ENCODE measurements at regions not wholly inside any gene's neighbourhood (a gene's known extent, or its start where the extent isn't known, plus 50 kb on each side); places are given as distances from the start of the nearest gene placed in this dataset.

DNA sequence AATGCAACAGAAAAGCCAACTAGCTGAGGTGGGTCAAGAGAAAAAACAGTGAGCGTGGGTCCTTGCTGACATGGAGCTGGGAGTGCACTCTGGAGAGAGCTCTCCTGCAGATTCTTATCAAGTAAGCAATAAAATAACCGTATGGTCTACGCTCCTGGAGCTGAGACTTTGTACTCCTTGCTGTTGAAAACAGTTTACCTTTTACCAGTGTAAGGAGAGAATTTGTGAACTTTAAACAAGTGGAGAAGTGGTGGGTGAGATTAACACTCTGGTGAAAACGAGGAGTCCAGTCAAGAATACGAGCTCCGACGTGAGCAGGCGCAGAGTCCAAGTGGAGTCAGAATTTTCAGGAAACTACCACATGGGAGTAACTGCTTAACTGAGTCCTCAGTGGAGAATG is 156.1 kb upstream of the ERCC6L2 start:
- POLR2A ChIA-PET (ENCODE audit: unreplicated experiment) = no interaction called here

More for the DNA sequence above, 156.1 kb upstream of the ERCC6L2 start:
- intact Hi-C loops (cut with micrococcal nuclease) (no loop called here), in situ Hi-C loops (cut with MboI; ENCODE audit: low sequenced_read_pairs) (no loop called here), dilution Hi-C loops (cut with HindIII; ENCODE audit: low sequenced_read_pairs, unreplicated experiment) (no loop called here)
- Histone ChIP-seq H4K91ac (ENCODE audit: insufficient read depth, low read depth, low read length) (no peak overlapping the region), H2BK5ac (ENCODE audit: low read depth, low read length, poor library complexity, severe bottlenecking) (no peak overlapping the region), H3K9me3 (ENCODE audit: control insufficient read depth, insufficient read depth, low read length) (no peaks in the 10 kb centered on the region; the same call in 1 of the 2 replicates), H3K23ac (ENCODE audit: low read depth, low read length) (no peak overlapping the region), H3K4me3 (ENCODE audit: insufficient read depth, low read depth, low read length) (no peak overlapping the region), H3K18ac (ENCODE audit: low read depth, low read length) (no peak overlapping the region), H2AK5ac (ENCODE audit: low read depth, low read length) (no peak overlapping the region), H4K20me1 (ENCODE audit: insufficient read depth, low read length) (no peaks in the 10 kb centered on the region), H3K4me1 (ENCODE audit: control insufficient read depth, insufficient read depth, low read length) (peaks cover 2% of the 10 kb centered on the region; the same call in 1 of the 2 replicates), H3K9ac (ENCODE audit: low read depth, low read length) (no peak overlapping the region), H2BK120ac (ENCODE audit: low read depth, low read length) (no peak overlapping the region), H3K56ac (ENCODE audit: extremely low read depth, insufficient read depth, low read length) (no peak overlapping the region), H3K14ac (replicated peaks; ENCODE audit: low read depth, low read length) (no peak overlapping the region), H3K27ac (ENCODE audit: insufficient read depth, low read length) (no peak overlapping the region), H4K8ac (ENCODE audit: low read depth in 2 of 2, low read length in 2 of 2) (no peak overlapping the region), H2BK15ac (ENCODE audit: low read depth, low read length) (no peak overlapping the region), H3K4me2 (ENCODE audit: low read depth, low read length) (no peak overlapping the region), H2BK20ac (ENCODE audit: low read depth, low read length) (no peak overlapping the region), H2AFZ (replicated peaks; ENCODE audit: low read length, poor library complexity) (no peak overlapping the region), H2AK9ac (replicated peaks; ENCODE audit: low read depth, low read length, poor library complexity) (no peak overlapping the region), H3K4ac (ENCODE audit: low read depth, low read length) (no peak overlapping the region), H4K5ac (ENCODE audit: low read depth, low read length) (no peak overlapping the region), H3K79me1 (ENCODE audit: low read depth in 1 of 2, low read length in 2 of 2) (no peaks in the 10 kb centered on the region), H3K27me3 (ENCODE audit: control insufficient read depth, insufficient read depth, low read length) (peaks cover 7% of the 10 kb centered on the region), H3K36me3 (ENCODE audit: control insufficient read depth, insufficient read depth, low read length) (no peaks in the 10 kb centered on the region), H3K9me1 (ENCODE audit: insufficient read depth, low read length) (no peaks in the 10 kb centered on the region)
- no peak for ATAC-seq (ENCODE audit: low read depth)
- CTCF ChIA-PET = interaction anchor here (1.2 kb wide), 1 partner anchor 199 kb away, joined by 3 read pairs; no protein-coding TSS in a partner anchor
- WGBS, 2 experiments (ENCODE audit: extremely low coverage in 2 of 2, insufficient read length in 1 of 2) = 50% methylated on average over 1 of the region's 8 CpGs; no CpG with 5 or more reads in 1 of the 2 experiments
- no TSS peak for BruUV-seq (replicated peaks)
- TF ChIP-seq SMC3 (IDR thresholded peaks at IDR 0.05; ENCODE audit: low read depth, low read length) (no peak), RFX5 (IDR thresholded peaks at IDR 0.05; ENCODE audit: low read depth, low read length) (no peak), MAZ (IDR thresholded peaks at IDR 0.05; ENCODE audit: borderline replicate concordance, low read depth, low read length) (no peak), CHD1 (IDR thresholded peaks at IDR 0.05; ENCODE audit: low read depth, low read length) (no peak), FOS (IDR thresholded peaks at IDR 0.05; ENCODE audit: low read depth, low read length) (no peak), NFE2L2 (IDR thresholded peaks at IDR 0.05; ENCODE audit: low read depth, low read length) (no peak), CEBPB (IDR thresholded peaks at IDR 0.05; ENCODE audit: low read depth, low read length) (no peak), POLR2A (IDR thresholded peaks at IDR 0.05; ENCODE audit: low read depth, low read length) (no peak), RCOR1 (IDR thresholded peaks at IDR 0.05; ENCODE audit: insufficient replicate concordance, low read length) (no peak)
- TF ChIP-seq, protein P1, sequence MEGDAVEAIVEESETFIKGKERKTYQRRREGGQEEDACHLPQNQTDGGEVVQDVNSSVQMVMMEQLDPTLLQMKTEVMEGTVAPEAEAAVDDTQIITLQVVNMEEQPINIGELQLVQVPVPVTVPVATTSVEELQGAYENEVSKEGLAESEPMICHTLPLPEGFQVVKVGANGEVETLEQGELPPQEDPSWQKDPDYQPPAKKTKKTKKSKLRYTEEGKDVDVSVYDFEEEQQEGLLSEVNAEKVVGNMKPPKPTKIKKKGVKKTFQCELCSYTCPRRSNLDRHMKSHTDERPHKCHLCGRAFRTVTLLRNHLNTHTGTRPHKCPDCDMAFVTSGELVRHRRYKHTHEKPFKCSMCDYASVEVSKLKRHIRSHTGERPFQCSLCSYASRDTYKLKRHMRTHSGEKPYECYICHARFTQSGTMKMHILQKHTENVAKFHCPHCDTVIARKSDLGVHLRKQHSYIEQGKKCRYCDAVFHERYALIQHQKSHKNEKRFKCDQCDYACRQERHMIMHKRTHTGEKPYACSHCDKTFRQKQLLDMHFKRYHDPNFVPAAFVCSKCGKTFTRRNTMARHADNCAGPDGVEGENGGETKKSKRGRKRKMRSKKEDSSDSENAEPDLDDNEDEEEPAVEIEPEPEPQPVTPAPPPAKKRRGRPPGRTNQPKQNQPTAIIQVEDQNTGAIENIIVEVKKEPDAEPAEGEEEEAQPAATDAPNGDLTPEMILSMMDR (conservative IDR thresholded peaks at IDR 0.05; ENCODE audit: low read depth, low read length) = no peak
- no peak for DNase-seq
